Vagina (tissue), 2 donors: ENCODE measurements at regions not wholly inside any gene's neighbourhood (a gene's known extent, or its start where the extent isn't known, plus 50 kb on each side); places are given as distances from the start of the nearest gene placed in this dataset.

Source experiments
- CTCF ChIP-seq, 3 experiments: fragments of 450-650 bp in 2 of 3; fragments of 200-600 bp in 1 of 3; sonication (generic) in 1 of 3; IDR thresholded peaks; one replicate each; pipeline ENCODE4 v1.5.1; 2017 to 2019; ENCODE audit warnings: antibody characterized with exemption in 3 of 3, mild to moderate bottlenecking in 2 of 3, moderate library complexity in 2 of 3
- POLR2A ChIP-seq, 2 donors: fragments of 450-650 bp; IDR thresholded peaks; one replicate each; pipeline ENCODE4 v1.6.1; 2017; ENCODE audit warnings: antibody characterized with exemption in 2 of 2, mild to moderate bottlenecking in 2 of 2, moderate library complexity in 2 of 2

DNA sequence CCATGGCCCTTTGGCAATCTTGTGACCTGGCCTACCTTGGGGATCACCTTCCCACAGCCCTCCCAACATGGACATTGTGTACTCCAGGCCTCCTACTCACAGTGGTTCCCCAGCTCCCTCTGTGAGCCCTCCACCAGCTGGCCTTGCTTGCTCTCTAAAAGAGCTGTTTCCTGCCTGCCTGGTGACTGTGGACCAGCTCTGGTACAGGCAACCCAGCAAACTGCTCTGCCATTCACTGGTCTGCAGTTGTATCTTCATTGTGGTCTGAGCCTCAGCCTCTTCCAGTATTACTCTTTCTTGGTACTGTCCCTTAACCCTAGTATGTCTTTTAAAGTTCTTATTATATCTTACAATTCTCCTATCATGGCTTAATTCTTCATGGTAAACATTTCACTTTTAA lies 236.2 kb downstream of the KTN1 start:
- TF ChIP-seq POLR2A (IDR thresholded peaks at IDR 0.05) (no peak), CTCF (IDR thresholded peaks at IDR 0.05) (no peak)
